ENCODE measurements at regions not wholly inside any gene's neighbourhood (a gene's known extent, or its start where the extent isn't known, plus 50 kb on each side); places are given as distances from the start of the nearest gene placed in this dataset.
"Not testable (repeated sequence)": the region's sequence is repeated elsewhere in the genome, so short reads cannot be mapped to it uniquely, and the experiment has no call there.

DNA sequence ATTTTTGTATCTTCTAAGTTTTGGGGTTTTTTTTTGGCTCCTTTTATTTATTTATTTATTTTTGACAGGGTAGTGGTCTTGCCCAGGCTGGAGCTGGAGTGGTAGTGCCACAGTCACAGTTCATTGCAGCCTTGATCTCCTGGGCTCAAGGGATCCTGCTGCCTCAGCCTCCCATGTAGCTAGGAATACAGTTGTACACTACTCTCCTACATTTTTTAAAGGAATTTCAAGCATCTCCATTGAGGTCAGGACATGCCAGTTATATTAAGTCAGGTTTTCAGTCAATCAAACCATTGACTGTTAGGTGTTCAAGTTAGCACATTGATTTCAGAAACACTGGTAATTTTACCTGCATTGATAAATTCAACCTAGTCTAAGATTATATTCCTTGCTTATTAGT, 480.5 kb upstream of the SPRY2 start:
- DNase-seq (ENCODE audit: low spot score), result no peak

DNA sequence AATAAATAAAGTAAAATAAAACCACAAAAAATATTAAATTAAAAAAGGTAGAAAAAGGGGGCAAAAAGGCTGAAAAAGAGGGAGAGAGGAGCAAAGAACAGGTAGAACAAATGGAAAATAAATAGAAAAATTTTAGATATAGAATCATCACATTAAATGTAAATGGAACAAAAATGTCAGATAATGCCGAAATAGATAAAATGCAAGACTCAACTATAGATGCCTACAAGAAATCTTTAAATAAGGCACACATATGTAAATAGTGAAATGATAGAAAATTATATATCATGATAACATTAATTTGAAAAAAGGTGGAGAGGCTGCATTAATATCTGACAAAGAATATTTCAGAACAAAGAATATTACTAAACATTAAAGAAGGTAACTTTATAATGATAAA, 477.1 kb upstream of the SPRY2 start:
- no peak for DNase-seq (ENCODE audit: low spot score)

DNA sequence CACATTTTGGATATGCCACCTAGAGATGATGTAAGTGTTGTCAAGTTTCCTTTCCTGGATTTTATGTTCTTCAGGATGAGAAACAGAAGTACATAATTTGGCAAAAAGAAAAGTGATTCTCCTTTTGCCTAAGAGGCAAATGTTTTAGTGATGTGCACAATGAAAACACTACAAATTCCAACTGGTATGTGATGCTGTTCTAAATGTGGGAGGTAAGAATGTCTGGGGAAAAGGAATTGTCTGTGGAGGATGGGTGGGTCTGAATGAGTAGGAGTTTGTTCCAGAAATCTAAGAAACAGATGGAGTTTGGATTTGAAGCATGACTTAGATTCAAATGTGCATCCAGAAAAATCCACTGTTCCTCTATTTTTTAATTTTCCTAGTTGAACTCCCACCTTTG, 473.6 kb upstream of the SPRY2 start:
- no peak for DNase-seq (ENCODE audit: low spot score)

DNA sequence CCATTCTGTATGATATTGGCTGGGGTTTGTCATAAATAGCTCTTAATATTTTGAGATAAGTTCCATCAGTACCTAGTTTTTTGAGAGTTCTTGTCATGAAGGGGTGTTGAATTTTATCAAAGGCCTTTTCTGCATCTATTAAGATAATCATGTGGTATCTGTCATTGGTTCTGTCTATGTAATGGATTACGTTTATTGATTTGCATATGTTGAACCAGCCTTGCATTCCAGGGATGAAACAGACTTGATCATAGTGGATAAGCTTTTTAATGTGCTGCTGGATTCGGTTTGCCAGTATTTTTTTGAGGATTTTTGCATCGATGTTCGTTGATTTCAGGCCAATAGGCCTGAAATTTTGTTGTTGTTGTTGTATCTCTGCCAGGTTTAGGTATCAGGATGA, 469.4 kb upstream of the SPRY2 start:
- not testable (repeated sequence) for DNase-seq (ENCODE audit: low spot score)

DNA sequence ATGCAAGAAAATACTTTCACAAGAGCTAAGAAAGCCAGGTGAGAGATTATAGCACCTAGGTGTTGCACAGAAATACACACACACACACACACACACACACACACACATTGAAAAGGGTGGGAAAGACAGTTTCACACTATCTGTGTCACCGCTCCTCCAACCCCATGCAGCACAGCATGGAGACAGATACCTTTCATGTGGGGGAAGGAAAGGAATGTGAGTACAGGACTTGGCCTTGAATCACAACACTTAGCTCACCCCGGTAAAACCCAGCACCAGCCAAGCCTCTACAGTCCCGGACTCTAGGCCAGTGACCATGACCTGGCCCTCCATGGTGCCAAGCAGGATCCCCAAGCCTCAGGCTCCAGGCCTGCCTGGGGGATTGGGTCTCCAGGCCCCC, 462.0 kb upstream of the SPRY2 start:
- DNase-seq (ENCODE audit: low spot score), result no peak

DNA sequence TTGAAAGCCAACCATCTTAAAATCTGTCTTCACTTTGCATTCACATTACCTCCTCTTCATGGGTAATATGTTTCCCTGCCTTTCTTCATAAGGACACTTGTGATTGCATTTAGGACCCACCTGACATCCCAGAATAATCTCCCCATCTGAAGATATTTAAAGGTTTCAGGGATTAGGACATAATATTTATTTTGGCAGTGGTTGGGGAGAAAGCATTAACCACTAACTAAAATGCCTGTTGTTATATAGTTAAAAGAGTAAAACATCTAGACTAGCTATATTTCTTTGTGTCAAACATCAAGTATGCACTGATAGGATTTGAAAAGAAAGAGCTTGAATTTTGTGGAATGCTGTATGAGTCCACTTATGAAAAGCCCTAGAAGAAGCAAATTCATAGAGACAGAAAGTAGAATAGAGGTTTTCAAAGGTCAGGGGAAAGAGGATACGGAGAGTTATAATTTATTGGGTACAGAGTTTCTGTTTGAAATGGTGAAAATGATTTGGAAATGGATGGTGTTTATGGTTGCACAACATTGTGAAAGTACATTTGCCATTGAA, 457.7 kb upstream of the SPRY2 start:
- DNase-seq (ENCODE audit: low spot score), result no peak

DNA sequence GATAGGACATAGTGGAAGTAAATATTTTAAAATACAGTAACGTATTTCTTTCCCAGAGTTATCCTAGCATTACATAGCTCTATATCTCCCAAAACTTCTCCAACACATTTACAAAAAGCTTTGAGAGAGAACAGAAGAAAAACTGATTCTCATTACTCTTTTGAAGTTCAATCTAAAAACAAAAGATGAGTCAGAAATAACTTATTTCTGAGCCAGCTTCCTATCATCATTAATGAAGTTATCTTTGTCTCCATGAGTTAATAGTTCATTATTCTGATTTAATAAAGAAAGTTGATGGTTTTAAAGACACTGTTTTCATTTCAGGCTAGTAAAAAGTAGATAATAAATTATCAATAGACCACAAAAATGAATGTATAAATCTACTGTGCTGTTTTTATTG, 446.7 kb upstream of the SPRY2 start:
- DNase-seq (ENCODE audit: low spot score), result no peak

DNA sequence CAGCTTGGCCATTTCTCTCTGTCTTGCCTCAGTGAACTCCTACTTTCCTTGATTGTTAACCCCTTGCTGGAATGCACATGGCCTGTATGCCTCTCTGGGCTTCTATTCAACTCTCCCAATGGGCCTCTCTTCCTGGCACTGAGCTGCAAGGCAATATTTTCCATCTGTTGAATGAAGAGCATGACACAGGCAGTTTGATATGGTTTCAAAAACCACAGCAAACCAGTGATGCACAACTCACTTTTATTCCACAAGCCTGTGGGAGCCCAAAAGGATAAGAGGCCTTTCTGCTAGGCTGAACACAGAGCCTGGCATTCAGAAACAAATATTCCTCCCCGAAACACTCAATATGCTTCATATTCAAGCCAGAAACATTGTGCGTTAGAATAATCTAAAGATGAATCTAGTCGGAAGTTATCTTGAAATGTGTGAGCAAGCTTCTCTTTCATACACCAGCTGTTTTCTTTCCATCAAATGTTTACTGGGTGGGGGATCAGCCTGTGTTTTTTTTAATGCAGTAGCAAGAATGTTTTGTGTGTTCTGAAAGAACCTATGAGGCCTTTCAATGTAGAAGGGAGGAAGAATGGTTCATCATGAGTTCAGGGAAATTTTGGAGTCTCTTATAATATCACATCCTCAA, 443.1 kb upstream of the SPRY2 start:
- no peak for DNase-seq (ENCODE audit: low spot score)

DNA sequence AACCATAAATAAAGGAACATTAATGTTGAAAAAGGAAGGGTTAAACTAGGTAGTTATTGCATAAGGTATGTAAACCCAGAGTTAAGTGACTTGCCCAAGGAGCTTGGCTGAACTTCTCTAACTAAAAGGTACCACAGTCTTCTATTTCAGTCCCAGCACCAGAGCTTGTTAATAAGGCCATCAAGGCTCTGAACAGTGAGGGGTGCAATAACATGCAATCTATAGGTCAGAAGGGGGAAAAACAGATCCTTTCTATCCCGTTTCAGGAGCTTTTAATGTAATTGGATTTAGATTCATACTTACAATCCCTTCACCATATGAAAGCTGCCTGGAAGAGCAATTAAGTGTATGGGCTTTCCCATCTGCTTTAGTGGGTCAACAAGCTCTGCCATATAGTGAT, 441.5 kb upstream of the SPRY2 start:
- DNase-seq (ENCODE audit: low spot score), result no peak

DNA sequence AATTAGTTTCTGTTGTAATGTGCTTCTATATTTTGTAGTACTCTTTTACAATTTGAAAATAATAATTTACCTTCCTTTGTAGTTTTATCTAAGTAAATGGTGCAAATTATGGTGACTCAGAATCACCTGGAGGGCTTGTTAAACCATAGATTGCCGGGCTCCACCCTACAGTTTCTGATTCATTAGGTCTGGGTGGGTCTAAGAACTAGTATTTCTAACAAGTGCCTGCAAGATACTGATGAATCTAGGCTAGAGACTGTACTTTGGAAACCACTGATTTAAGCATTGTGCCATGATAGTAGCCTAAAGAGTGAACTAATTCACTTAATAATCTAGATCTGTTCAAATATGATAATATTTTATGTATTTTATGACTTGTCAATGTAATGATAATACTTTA, 437.4 kb upstream of the SPRY2 start:
- no peak for DNase-seq (ENCODE audit: low spot score)

DNA sequence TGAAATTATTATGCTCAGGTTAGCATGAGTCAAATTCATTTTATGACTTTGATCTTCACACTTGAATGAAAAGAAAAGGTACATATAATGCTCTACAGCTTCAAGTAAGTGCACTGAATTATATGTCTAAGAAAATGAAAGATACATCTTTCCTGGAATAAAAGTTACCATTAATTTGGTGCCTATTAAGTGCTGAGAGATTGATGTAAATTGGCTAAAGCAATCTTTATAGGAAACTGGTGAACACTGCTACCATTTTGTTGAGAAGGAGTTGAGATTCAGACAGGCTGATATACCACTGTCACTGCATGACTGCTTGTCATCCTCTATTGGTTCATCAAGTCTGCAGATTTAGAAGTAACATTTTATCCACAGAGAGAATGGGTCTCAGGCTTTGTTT, 416.8 kb upstream of the SPRY2 start:
- DNase-seq (ENCODE audit: low spot score), result no peak

DNA sequence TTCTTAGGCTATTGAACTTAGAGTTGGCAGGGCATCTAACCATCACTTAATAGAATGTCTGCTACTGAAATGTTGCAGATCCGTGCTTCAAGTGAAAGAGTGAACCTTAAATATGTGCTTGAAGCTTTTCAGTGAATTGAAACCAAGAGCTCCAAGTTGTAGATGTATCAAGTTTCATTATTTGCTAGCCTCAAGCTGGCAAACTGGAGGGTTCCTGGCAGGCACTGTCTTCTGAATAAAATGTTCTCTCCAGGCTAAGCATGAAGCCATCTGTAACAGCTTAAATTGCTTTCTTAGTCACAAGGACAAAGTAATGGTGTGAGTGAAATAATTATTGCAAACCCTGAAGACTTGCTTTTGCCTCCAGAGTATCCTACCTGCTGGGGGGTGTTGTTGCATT, 415.0 kb upstream of the SPRY2 start:
- no peak for DNase-seq (ENCODE audit: low spot score)

DNA sequence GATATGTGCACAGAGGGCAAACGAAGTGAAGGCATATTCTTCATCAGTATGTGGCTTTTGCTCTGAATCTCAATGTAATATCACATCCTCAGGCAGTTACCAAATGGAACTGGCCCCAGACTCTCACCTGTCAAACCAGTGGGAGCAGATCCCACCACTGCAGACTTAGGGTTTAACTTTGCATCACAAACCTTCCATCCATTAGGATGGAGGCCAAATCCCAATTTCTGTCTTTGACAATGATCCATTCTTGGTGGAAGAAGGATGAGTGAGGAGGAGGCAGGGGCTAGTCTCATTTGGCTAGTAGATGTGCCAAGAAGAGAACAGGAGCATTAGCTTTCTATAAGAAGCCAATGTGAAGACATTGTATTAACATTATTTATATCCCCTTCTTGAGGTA, 413.5 kb upstream of the SPRY2 start:
- DNase-seq (ENCODE audit: low spot score), result no peak

DNA sequence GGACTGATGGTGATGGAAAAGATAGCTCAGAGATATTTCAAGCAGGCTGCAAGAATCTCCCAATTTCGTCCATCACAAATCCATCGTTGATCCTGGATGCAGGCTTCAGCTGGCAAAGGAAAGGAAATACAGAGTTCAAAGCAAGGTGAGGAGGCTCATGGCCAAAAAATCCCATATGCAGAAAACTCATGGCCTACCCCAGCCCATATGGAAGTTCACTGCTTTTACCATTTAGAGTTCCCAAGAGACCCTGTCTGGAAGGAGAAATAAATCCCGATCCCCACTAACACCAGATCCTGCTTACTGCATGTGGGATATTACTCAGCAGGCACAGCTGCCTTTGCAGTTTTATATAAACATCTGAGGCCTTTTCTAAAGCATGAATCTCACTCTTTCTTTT, 412.9 kb upstream of the SPRY2 start:
- DNase-seq (ENCODE audit: low spot score), result no peak

DNA sequence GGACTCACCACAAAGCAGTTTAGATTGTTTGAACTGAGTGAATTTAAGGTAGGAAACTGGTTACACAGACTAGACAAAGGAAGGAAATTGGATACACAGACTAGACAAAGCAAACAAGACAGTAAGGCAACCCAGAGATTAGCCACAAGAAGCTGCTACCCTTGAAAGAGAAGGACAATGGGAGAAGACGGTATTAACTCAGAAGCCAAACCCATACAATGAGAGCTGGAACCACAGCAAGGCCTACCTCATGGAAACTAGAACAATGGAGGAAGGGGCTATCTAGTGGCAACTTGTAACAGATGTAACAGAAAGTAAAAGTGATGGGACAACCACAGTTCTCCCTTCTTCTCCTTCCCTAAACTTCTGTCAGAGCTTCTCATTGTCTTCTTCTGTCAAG, 410.9 kb upstream of the SPRY2 start:
- no peak for DNase-seq (ENCODE audit: low spot score)

DNA sequence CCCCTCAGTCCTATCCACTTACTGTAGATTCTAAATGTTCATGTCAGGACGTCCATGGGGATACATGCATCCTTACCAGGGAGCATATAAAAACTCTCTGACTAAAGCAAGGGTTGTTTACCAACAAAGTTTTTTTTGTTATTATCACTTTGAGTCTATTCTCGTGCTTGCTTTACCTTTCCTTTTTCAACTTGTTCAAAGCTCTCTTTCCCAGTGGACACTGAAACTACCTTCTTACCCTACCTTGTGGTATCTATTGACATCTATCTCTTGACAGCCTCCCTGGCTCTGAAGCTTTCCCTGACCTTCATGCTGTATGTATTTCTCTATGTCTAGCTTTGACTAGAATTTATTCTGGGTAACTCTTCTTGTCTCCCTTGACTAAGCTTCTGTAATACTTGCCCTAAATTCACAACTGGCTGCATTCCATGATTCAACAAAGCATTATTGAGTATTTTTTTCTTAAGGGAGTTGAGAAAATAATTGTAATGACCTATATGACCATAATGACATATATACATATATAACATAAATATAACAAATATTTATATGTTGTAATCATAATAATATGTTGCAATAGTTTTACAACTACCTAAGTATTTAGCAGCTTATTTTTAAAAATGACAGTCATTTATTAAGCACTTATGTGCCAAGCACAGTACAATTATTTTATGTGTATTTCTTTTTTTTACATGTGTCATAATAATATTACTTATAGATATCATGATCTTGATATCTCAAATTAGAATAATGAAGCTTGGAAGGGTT, 403.4 kb upstream of the SPRY2 start:
- no peak for DNase-seq (ENCODE audit: low spot score)

DNA sequence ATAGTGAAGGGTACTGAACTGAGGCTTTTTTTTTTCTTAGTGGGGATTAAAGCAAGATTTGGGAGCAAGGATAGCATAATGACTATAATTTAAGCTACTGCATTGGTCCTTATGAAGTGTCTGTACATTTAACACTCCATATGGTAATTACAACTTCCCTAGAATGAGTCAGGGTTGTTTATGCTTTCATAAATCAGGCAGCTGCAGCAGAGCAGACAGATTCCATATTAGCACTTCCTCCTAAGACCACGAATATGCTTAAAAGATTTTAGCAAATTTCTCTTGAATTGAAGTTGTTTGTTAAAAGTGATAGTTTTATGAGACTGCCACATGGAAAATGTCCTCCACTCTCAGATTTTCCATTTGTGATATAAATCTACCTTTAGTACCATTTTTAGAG, 401.1 kb upstream of the SPRY2 start:
- no peak for DNase-seq (ENCODE audit: low spot score)

DNA sequence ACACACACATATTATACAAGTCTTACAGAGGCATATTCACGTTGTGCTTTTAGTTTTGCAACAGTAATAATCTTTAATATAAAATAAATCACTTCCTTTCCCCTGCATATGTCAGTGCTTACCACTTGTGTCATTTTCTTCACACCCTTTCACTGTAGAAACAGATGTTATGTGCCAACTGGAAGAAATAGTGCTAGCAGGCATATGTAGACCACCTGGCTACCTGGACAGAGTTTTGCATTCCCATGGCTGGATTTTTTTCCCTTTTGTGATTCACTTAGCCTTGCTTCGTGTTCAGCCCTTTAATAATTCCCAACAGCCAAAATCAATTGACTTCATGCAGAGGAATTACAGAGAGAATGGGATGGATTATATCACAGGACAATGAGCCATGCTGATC, 399.1 kb upstream of the SPRY2 start:
- DNase-seq (ENCODE audit: low spot score), result no peak

DNA sequence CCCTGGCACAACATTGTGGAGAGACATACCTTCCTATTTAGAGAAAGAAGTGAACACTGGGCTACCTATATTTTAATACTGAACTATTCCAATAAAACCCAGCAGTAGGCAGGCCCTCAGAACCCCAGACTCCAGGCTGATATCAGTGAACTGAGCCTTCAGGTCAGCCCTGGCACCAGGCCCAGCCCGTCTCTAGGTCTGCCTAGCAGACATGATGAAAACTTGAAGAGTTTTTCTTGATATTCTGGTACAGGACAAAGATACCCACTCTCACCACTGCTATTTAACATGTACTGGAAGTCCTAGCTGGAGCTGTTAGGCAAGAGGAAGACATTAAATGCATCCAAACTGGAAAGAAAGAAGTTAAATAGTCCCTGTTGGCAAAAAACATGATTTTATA, 396.6 kb upstream of the SPRY2 start:
- no peak for DNase-seq (ENCODE audit: low spot score)

DNA sequence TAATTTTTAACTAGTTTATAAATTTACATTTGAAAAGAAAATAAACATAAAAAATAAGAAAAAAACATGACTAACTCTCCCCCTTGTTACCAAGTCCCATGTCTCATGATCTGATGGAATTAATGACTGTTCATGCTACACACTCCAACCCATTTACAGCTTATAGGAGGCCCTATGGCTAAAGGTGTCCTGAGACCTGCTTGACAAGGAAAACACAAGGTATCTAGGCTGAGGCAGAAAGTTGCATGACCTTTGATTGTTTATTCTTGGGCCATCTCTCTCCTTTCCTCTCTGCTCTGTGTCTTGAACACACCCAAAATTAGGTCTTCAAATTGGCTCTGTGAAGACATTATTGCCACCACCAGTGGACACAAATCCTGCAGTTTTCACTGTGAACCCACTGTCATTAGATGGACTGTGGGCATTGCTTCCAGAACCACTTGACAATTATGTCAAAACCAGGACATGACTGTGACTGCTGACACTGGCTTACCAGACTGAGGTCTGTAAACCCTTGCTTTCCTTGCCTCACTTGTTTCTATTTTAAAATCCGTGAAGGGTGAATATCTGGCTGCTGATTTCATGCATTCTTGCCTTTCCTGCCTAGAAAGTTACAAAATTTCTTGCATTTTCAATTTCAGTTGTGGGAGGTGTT, 386.5 kb upstream of the SPRY2 start:
- DNase-seq (ENCODE audit: low spot score), result no peak

DNA sequence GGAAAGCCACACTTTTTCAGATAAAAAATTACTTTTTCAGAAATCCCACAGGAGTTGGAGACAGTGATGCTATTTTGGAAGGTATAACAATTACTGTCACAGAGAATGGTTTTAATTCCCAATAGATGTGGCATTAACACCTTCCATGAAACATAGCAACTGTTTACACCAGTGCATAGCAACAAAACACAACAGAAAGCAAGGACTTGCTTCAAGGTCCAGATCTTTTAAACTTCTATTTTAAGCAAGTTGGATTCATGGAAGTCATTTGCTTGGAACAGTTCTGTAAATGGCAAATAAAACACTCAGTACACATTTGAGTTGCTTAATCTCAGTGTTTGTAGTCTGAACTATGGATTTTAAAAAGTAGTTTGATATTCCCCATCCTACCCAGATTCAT, 385.9 kb upstream of the SPRY2 start:
- DNase-seq (ENCODE audit: low spot score), result no peak

DNA sequence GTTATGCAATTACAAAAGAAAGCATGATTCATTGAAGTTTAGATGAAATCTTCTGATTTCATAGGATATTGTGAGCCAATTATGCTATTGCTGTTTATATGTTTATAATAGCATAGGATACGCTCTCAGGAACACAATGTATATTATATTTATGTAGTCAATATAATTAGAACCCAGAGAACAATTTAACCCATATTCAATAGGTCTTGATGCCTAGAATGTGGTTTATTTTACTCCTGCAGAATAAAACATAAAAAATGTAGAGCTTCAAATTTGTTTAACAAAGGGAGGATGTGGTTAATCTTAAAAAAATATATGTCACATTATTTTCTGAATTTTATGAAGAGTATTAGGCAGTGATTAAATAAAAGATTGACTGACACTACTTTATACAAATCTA, 380.8 kb upstream of the SPRY2 start:
- no peak for DNase-seq (ENCODE audit: low spot score)

DNA sequence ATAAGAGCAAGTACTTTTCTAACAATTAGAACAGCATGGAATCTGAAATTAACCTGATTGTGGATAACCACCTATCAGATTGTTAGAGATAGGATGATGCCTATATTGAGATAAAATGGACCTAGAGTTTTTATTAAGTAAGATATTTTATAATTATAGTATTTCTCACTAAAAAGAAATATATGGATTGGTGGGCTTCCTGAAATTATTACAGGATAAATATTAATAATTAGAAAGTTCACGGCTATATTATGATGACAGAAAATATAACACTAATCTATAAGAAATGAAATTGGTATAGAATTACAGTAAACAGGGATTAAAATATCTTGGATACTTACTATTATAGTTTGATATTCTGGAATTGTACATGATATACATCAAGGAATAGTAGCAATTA, 378.0 kb upstream of the SPRY2 start:
- DNase-seq (ENCODE audit: low spot score), result no peak

All from HuH-7 (cell line).